HEK293 (cell line): ENCODE measurements at regions not wholly inside any gene's neighbourhood (a gene's known extent, or its start where the extent isn't known, plus 50 kb on each side); places are given as distances from the start of the nearest gene placed in this dataset.
A peak's percentile ranks its signal among the peaks of the same experiment; 100 is the strongest.
"Not testable (repeated sequence)": the region's sequence is repeated elsewhere in the genome, so short reads cannot be mapped to it uniquely, and the experiment has no call there.

Experiments used
- CTCF ChIA-PET: fragments of 350-600 bp; formaldehyde crosslinking; extraction: SDS; loops from one replicate; lab custom pipeline; 2021; ENCODE audit warnings: antibody characterized with exemption; lab: Yijun Ruan, JAX
- POLR2A ChIA-PET: fragments of 300-600 bp; formaldehyde crosslinking; extraction: SDS; loops from one replicate; lab custom pipeline; 2020; ENCODE audit warnings: antibody characterized with exemption, inconsistent platforms; lab: Yijun Ruan, JAX
- H3K27ac ChIP-seq: fragments of 200-500 bp; sonication (Bioruptor generic); 2 replicates; pipeline ENCODE4 v1.5.1; 2014; ENCODE audit warnings: low read depth, low read length, control low read depth, inconsistent platforms; ENCODE audit errors: extremely low read depth
- H3K36me3 ChIP-seq, 2 experiments: fragments of 200-500 bp in 1 of 2; sonication (Bioruptor generic) in 1 of 2; 1 replicate in 1 of 2; 2 replicates in 1 of 2; pipeline ENCODE4 v1.5.1; 2014 to 2017; ENCODE audit warnings: inconsistent platforms in 2 of 2, low read length in 2 of 2; ENCODE audit not compliant: control insufficient read depth in 2 of 2, insufficient read depth in 1 of 2
- H3K4me1 ChIP-seq: fragments of 200-500 bp; sonication (Bioruptor generic); 2 replicates; pipeline ENCODE4 v1.5.1; 2014; ENCODE audit warnings: mild to moderate bottlenecking, low read length, inconsistent platforms; ENCODE audit not compliant: control insufficient read depth, insufficient read depth
- H3K4me3 ChIP-seq: 2 replicates; pipeline ENCODE4 v1.5.1; 2011; ENCODE audit warnings: low read depth, mild to moderate bottlenecking, control low read depth, low read length, moderate library complexity
- H3K9me3 ChIP-seq: fragments of 200-500 bp; sonication (Bioruptor generic); 2 replicates; pipeline ENCODE4 v1.5.1; 2014; ENCODE audit warnings: low read depth, low read length, inconsistent platforms; ENCODE audit not compliant: control insufficient read depth, insufficient read depth
- OVOL3 ChIP-seq: fragments of 450-650 bp; formaldehyde crosslinking; IDR thresholded peaks from 2 replicates; pipeline ENCODE4 v1.5.1; 2016; ENCODE audit warnings: missing biosample characterization, missing genetic modification characterization
- ZBTB1 ChIP-seq: fragments of 450-650 bp; formaldehyde crosslinking; IDR thresholded peaks from 2 replicates; pipeline ENCODE4 v1.5.1; 2016; ENCODE audit warnings: missing biosample characterization, missing genetic modification characterization
- ZNF112 ChIP-seq: fragments of 450-650 bp; formaldehyde crosslinking; IDR thresholded peaks from 2 replicates; pipeline ENCODE4 v1.5.0; 2017; ENCODE audit warnings: missing biosample characterization, missing genetic modification characterization
- ZNF133 ChIP-seq: fragments of 450-650 bp; formaldehyde crosslinking; IDR thresholded peaks from 2 replicates; pipeline ENCODE4 v1.5.1; 2016; ENCODE audit warnings: missing biosample characterization, missing genetic modification characterization
- ZNF202 ChIP-seq: fragments of 450-650 bp; formaldehyde crosslinking; IDR thresholded peaks from 2 replicates; pipeline ENCODE4 v1.5.1; 2016; ENCODE audit warnings: missing biosample characterization, missing genetic modification characterization, borderline replicate concordance
- ZNF302 ChIP-seq: fragments of 450-650 bp; formaldehyde crosslinking; IDR thresholded peaks from 2 replicates; pipeline ENCODE4 v1.5.1; 2016; ENCODE audit warnings: missing biosample characterization, missing genetic modification characterization, low read depth
- ZNF341 ChIP-seq: fragments of 450-650 bp; formaldehyde crosslinking; IDR thresholded peaks from 2 replicates; pipeline ENCODE4; 2016; ENCODE audit warnings: low read depth, missing biosample characterization, missing genetic modification characterization
- ZNF354C ChIP-seq: fragments of 450-650 bp; formaldehyde crosslinking; IDR thresholded peaks from 2 replicates; pipeline ENCODE4 v1.5.1; 2016; ENCODE audit warnings: missing biosample characterization, missing genetic modification characterization, low read depth, borderline replicate concordance
- ZNF530 ChIP-seq: fragments of 450-650 bp; formaldehyde crosslinking; IDR thresholded peaks from 2 replicates; pipeline ENCODE4 v1.5.1; 2016; ENCODE audit warnings: low read depth, missing biosample characterization, missing genetic modification characterization
- ZNF560 ChIP-seq: fragments of 450-650 bp; formaldehyde crosslinking; IDR thresholded peaks from 2 replicates; pipeline ENCODE4 v1.5.1; 2017; ENCODE audit warnings: missing biosample characterization, missing genetic modification characterization, borderline replicate concordance
- ZNF596 ChIP-seq: fragments of 450-650 bp; IDR thresholded peaks from 2 replicates; pipeline ENCODE4 v1.5.0; 2018; ENCODE audit warnings: missing biosample characterization, mild to moderate bottlenecking, missing genetic modification characterization, moderate library complexity
- ZNF626 ChIP-seq: fragments of 450-650 bp; sonication (Bioruptor Pico); formaldehyde crosslinking; IDR thresholded peaks from 2 replicates; pipeline ENCODE4 v1.5.1; 2018; ENCODE audit warnings: missing biosample characterization, missing genetic modification characterization, inconsistent platforms
- ZNF658 ChIP-seq: fragments of 450-650 bp; formaldehyde crosslinking; IDR thresholded peaks from 2 replicates; pipeline ENCODE4; 2016; ENCODE audit warnings: missing biosample characterization, missing genetic modification characterization
- ZXDB ChIP-seq: fragments of 450-650 bp; formaldehyde crosslinking; IDR thresholded peaks from 2 replicates; pipeline ENCODE4 v1.5.1; 2016; ENCODE audit warnings: missing biosample characterization, missing genetic modification characterization
- TF ChIP-seq, protein P1 (sequence below): fragments of 450-650 bp; formaldehyde crosslinking; IDR thresholded peaks from 2 replicates; pipeline ENCODE4 v1.5.1; 2017; ENCODE audit warnings: missing biosample characterization, mild to moderate bottlenecking, missing genetic modification characterization, moderate library complexity
- TF ChIP-seq, protein P2 (sequence below): fragments of 450-650 bp; formaldehyde crosslinking; IDR thresholded peaks from 2 replicates; pipeline ENCODE4 v1.5.1; 2016; ENCODE audit warnings: missing biosample characterization, missing genetic modification characterization
- TF ChIP-seq, protein P3 (sequence below): fragments of 450-650 bp; formaldehyde crosslinking; IDR thresholded peaks from 2 replicates; pipeline ENCODE4 v1.5.1; 2016; ENCODE audit warnings: missing biosample characterization, missing genetic modification characterization
- TF ChIP-seq, protein P4 (sequence below): fragments of 450-650 bp; formaldehyde crosslinking; optimal IDR thresholded peaks from 2 replicates; pipeline ENCODE3; 2016; ENCODE audit warnings: missing biosample characterization, mild to moderate bottlenecking, missing genetic modification characterization
- TF ChIP-seq, protein P5 (sequence below): fragments of 450-650 bp; formaldehyde crosslinking; IDR thresholded peaks from 2 replicates; pipeline ENCODE4 v1.5.1; 2016; ENCODE audit warnings: missing biosample characterization, missing genetic modification characterization

DNA sequence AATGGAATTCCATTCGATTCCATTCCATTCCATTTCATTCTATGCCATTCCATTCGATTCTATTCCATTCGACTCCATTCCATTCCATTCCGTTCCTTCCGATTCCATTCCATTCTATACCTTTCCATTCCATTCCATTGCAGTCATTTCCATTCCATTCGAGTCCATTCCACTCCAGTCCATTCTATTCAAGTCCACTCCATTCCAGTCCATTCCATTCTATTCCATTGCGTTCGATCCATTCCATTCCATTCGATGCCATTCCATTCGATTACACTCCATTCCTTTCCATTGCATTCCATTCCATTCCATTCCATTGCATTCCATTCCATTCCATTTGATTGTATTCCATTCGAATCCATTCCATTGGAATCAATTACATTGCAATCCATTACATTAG is 1119.8 kb downstream of the RPIA start:
- H3K36me3 ChIP-seq = peaks cover 0 to 4% of the 10 kb centered on the region in 2 experiments; a peak in 1 of 3 replicates
- ChIA-PET CTCF (no interaction called here), POLR2A (no interaction called here)
- H3K4me3 ChIP-seq = no peak overlapping the region
- no peak overlapping the region for H3K27ac ChIP-seq
- TF ChIP-seq ZNF596 (tag by site-specific recombination) = no peak
- TF ChIP-seq ZNF133 = no peak
- no peak for TF ChIP-seq ZNF341 (tag by site-specific recombination)
- TF ChIP-seq OVOL3 (tag by site-specific recombination) = no peak
- TF ChIP-seq, protein P1, sequence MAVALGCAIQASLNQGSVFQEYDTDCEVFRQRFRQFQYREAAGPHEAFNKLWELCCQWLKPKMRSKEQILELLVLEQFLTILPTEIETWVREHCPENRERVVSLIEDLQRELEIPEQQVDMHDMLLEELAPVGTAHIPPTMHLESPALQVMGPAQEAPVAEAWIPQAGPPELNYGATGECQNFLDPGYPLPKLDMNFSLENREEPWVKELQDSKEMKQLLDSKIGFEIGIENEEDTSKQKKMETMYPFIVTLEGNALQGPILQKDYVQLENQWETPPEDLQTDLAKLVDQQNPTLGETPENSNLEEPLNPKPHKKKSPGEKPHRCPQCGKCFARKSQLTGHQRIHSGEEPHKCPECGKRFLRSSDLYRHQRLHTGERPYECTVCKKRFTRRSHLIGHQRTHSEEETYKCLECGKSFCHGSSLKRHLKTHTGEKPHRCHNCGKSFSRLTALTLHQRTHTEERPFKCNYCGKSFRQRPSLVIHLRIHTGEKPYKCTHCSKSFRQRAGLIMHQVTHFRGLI (tag by site-specific recombination) = no peak
- no peak for TF ChIP-seq ZNF354C (tag by site-specific recombination)
- TF ChIP-seq, protein P2, sequence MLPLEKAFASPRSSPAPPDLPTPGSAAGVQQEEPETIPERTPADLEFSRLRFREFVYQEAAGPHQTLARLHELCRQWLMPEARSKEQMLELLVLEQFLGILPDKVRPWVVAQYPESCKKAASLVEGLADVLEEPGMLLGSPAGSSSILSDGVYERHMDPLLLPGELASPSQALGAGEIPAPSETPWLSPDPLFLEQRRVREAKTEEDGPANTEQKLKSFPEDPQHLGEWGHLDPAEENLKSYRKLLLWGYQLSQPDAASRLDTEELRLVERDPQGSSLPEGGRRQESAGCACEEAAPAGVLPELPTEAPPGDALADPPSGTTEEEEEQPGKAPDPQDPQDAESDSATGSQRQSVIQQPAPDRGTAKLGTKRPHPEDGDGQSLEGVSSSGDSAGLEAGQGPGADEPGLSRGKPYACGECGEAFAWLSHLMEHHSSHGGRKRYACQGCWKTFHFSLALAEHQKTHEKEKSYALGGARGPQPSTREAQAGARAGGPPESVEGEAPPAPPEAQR (tag by site-specific recombination) = no peak
- no peak for TF ChIP-seq ZNF112
- TF ChIP-seq ZNF626 (tag by site-specific recombination) = no peak
- TF ChIP-seq, protein P3, sequence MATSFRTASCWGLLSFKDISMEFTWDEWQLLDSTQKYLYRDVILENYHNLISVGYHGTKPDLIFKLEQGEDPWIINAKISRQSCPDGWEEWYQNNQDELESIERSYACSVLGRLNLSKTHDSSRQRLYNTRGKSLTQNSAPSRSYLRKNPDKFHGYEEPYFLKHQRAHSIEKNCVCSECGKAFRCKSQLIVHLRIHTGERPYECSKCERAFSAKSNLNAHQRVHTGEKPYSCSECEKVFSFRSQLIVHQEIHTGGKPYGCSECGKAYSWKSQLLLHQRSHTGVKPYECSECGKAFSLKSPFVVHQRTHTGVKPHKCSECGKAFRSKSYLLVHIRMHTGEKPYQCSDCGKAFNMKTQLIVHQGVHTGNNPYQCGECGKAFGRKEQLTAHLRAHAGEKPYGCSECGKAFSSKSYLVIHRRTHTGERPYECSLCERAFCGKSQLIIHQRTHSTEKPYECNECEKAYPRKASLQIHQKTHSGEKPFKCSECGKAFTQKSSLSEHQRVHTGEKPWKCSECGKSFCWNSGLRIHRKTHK (tag by site-specific recombination) = no peak
- TF ChIP-seq, protein P4, sequence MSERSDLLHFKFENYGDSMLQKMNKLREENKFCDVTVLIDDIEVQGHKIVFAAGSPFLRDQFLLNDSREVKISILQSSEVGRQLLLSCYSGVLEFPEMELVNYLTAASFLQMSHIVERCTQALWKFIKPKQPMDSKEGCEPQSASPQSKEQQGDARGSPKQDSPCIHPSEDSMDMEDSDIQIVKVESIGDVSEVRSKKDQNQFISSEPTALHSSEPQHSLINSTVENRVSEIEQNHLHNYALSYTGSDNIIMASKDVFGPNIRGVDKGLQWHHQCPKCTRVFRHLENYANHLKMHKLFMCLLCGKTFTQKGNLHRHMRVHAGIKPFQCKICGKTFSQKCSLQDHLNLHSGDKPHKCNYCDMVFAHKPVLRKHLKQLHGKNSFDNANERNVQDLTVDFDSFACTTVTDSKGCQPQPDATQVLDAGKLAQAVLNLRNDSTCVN (tag by site-specific recombination) = no peak
- TF ChIP-seq ZNF202 (tag by site-specific recombination) = no peak
- TF ChIP-seq ZBTB1 (tag by site-specific recombination) = no peak
- TF ChIP-seq ZNF658 = no peak
- TF ChIP-seq, protein P5, sequence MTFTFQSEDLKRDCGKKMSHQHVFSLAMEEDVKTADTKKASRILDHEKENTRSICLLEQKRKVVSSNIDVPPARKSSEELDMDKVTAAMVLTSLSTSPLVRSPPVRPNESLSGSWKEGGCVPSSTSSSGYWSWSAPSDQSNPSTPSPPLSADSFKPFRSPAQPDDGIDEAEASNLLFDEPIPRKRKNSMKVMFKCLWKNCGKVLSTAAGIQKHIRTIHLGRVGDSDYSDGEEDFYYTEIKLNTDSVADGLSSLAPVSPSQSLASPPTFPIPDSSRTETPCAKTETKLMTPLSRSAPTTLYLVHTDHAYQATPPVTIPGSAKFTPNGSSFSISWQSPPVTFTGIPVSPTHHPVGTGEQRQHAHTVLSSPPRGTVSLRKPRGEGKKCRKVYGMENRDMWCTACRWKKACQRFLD (tag by site-specific recombination) = no peak
- no peak for TF ChIP-seq ZNF302 (tag by site-specific recombination)
- no peak for TF ChIP-seq ZNF560 (tag by site-specific recombination)
- no peak for TF ChIP-seq ZXDB (tag by site-specific recombination)
- H3K9me3 ChIP-seq = peaks cover 3% of the 10 kb centered on the region
- no peaks in the 10 kb centered on the region for H3K4me1 ChIP-seq

DNA sequence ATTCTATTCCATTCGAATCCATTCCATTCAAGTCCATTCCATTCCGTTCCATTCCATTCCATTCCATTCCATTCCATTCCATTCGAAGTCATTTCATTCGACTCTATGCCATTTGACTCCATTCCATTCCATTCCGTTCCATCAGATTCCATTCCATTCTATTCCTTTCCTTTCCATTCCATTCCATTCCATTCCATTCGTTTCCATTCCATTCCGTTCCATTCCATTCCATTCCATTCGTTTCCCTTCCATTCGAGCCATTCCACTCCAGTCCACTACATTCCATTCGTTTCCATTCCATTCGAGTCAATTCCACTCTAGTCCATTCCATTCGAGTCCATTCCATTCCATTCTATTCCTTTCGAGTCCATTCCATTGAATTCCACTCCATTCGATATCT is 1120.4 kb downstream of the RPIA start:
- H3K27ac ChIP-seq, H3K36me3 ChIP-seq, CTCF ChIA-PET, H3K4me3 ChIP-seq, POLR2A ChIA-PET, H3K9me3 ChIP-seq, H3K4me1 ChIP-seq: not testable (repeated sequence)
- TF ChIP-seq ZNF530 = peak; percentile 72; the same call in 1 of the 2 replicates

DNA sequence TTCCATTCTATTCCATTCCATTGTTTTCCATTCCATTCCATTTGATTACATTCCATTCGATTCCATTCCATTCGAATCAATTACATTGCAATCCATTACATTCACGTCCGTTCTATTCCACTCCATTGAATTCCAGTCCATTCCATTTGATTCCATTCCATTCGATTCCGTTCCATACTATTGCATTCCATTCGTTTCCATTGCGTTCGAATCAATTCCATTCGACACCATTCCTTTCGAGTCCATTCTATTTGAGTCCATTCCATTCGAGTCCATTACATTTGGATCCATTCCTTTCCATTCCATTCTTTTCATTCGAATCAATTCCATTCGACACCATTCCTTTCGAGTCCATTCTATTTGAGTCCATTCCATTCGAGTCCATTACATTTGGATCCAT is 1122.9 kb downstream of the RPIA start:
- H3K9me3 ChIP-seq, H3K36me3 ChIP-seq, H3K27ac ChIP-seq, H3K4me1 ChIP-seq, POLR2A ChIA-PET, H3K4me3 ChIP-seq, CTCF ChIA-PET: not testable (repeated sequence)
